GM21576 (cell line): ENCODE measurements at regions not wholly inside any gene's neighbourhood (a gene's known extent, or its start where the extent isn't known, plus 50 kb on each side); places are given as distances from the start of the nearest gene placed in this dataset.
"Not testable (repeated sequence)": the region's sequence is repeated elsewhere in the genome, so short reads cannot be mapped to it uniquely, and the experiment has no call there.

Experiments
- ATAC-seq: cut with Tn5 transposase; IDR thresholded peaks from one replicate; pipeline ENCODE4 v1.9.1; 2021; ENCODE audit warnings: mild to moderate bottlenecking, moderate library complexity; ENCODE audit not compliant: unreplicated experiment

DNA sequence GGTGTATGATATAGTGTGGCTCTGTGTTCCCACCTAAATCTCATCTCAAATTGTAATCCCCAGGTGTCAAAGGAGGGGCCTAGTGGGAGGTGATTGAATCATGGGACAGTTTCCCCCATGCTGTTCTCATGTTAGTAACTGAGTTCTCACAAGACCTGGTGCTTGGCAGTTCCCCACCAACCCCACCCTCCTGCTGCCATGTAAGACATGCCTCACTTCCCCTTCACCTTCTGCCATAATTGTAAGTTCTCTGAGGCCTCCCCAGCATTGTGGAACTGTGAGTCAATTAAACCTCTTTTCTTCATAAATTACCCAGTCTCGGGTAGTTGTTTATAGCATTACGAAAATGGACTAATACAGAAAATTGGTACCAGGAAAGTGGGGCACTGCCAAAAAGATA lies 1705.3 kb downstream of the NCAM2 start:
- ATAC-seq = no peak

DNA sequence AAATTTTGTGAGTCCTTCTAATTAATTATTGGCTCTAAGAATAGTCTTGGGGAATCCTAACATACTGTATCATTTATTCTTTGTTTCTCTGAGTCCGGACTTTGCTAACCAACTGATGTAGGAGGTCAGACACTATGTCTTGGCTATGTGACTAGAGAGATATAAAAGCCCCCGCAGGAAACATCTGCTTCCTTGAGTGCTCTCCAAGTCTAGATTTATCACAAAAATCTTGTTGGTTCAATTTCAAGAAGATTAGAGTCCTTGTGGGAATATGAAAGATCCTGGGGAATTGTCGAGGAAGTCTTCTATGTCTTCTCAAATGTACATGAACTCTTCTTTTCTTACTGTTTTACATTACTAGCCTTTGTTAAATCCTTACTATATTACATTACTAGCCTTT lies 1712.5 kb downstream of the NCAM2 start:
- no peak for ATAC-seq

- no peak for ATAC-seq
Measured at GRCh38 chr21:22711636-22712035, 1713.4 kb downstream of the NCAM2 start.

- ATAC-seq = no peak
Measured at GRCh38 chr21:22725436-22725835, 1727.2 kb downstream of the NCAM2 start.

DNA sequence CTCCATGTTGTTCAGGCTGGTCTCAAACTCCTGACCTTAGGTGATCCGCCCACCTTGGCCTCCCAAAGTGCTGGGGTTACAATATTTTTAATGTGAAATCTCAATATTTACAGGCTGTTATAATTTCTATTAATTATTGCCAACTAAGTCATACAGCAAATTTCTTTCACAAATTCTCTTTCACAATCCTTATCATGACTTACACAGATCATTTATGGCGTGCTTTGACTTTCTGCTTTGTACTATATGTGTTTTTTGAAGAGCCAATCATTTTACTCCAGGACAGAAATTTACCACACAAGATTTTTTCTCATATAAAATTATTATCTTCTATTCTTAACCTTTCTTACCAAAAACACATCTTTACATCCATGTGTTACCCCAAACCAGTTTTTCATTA lies 1729.9 kb downstream of the NCAM2 start:
- ATAC-seq = no peak

DNA sequence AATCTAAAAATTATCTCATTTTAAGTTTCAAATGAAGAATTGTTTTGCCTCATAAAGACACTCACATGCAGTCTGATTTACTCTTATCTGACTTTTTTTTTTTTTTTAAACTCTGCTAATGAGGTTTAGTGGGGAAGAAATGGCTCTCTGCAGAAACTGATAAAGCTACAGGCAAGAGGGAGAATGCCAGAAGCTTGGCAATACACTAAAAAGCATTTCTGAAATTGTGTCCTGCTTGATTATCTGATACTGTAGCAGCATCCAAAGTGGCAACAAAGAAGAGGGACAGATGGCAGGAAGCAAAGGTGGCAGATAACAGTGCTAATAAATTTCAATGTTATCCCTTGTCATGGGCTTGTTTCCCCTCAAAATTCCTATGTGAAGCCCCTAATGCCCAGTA lies 1744.9 kb downstream of the NCAM2 start:
- ATAC-seq = no peak

DNA sequence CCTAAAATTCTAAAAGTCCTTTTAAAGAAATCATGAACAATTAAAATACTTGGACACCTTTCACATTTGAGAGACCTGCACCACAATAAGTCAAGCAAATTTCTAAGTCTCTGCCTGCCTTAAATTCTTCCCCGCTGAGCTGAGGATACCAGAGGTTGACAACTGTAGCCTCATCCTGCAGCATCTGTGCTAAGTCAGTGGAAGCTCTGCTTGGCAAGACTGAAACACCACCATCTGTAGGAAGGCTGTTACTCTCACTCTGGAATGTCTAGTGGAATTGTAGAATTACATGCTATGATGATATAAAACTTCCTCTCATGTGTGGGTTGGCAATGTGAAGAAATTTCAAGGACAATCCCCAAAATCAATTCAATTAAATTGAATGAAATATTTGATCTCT lies 1756.5 kb downstream of the NCAM2 start:
- no peak for ATAC-seq

- no peak for ATAC-seq
Measured at GRCh38 chr21:22758478-22758877, 1760.3 kb downstream of the NCAM2 start.

- ATAC-seq = no peak
Measured at GRCh38 chr21:22762463-22762862, 1764.3 kb downstream of the NCAM2 start.

- ATAC-seq = no peak
Measured at GRCh38 chr21:22763442-22763841, 1765.2 kb downstream of the NCAM2 start.

DNA sequence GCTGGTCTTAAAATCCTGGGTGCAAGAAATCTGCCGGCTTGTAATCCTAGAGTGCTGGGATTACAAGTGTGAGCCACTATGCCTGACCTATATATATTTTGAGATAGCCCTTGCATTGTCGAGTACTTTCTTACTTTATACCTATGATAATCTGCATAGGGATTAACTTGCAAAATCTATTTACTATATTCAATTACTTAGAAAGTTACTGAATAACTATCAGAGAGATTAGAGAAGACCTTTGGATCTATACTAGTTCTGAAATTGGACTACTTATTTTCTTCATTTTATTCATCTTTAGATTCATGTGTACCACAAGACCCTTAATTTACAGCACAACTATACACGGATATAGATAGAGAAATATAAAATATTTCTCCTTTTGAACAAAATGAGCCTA lies 1766.0 kb downstream of the NCAM2 start:
- no peak for ATAC-seq

GRCh38 chr21:22791376-22791775 lies 1793.2 kb downstream of the NCAM2 start:
- no peak for ATAC-seq

GRCh38 chr21:22791986-22792560 lies 1793.9 kb downstream of the NCAM2 start:
- ATAC-seq = peak; percentile 47

DNA sequence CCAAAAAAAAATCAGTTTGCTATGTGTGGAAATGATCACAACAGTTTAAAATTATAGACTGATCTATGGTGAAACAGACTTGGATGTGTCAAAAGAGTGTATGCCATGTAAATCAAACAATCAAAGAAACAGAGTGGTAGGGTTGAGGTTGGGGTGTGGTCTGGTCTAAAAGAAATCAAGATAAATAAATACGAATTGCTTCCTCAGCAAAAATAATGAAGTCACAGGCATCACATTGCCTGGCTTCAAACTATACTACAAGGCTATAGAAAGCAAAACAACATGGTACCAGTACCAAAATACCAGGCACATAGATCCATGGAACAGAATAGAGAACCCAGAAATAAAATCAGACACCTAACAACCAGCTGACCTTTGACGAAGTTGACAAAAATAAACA lies 1796.9 kb downstream of the NCAM2 start:
- ATAC-seq = no peak

GRCh38 chr21:22795644-22796043 lies 1797.4 kb downstream of the NCAM2 start:
- ATAC-seq = no peak

GRCh38 chr21:22796147-22796546 lies 1797.9 kb downstream of the NCAM2 start:
- ATAC-seq = no peak

DNA sequence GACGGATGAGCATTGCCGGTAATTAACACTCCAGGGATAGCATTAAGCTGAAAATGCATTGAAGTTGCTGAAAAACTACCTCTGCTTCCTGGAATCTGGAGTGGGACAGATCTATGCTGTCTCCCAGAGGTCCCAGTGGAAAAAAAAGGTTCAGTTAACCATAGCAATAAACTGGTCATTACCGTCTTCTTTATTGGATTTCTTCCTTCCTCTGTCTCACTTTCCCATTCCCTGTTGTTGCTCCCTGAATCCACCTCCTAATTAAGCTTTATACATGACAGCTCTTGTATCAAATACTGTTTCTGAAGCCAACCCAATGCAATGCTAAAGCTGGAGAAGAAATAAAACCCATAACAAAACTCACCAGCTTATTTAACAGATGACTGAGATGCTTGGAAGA lies 1805.9 kb downstream of the NCAM2 start:
- ATAC-seq = no peak

- ATAC-seq = no peak
Measured at GRCh38 chr21:22806278-22806677, 1808.1 kb downstream of the NCAM2 start.

DNA sequence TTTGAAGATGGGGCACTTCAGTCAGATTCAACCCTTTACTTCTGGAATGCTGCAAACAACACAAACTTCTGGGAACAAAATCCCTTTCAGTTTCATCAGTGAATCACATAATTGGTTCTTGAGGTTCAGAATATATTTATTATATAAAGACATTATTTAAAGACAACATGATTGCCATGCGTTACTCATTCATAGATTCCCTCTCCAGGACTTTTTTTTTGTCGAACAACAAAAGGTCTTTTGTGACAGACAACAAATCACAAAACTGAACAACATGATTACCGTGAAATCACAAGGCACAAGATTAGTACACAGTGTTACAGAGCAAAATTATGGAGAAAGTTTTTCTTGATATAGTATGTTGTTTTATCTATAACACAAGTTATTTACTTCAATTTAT lies 1815.0 kb downstream of the NCAM2 start:
- ATAC-seq = no peak

GRCh38 chr21:22818681-22819485 lies 1820.7 kb downstream of the NCAM2 start:
- ATAC-seq = not testable (repeated sequence)

DNA sequence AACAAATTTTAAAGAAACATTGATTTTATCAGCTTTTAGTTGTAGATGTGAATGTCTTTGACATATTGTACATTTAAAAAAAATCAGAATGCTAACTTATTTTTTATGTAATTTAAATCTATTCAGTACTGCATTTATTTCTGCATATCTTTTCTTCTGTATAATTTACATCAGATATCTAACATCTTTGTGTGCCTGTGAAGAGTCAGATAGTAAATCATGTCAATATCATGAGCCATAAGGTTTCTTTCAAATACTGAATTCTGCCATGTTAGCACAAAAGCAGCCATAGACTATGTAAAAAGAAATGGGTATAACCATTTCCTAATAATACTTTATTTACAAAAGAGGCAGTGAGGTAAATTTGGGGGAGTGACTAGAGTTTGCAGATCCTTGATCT lies 1829.2 kb downstream of the NCAM2 start:
- no peak for ATAC-seq

GRCh38 chr21:22842875-22843274 lies 1844.7 kb downstream of the NCAM2 start:
- ATAC-seq = no peak

- ATAC-seq = no peak
Measured at GRCh38 chr21:22855581-22855980, 1857.4 kb downstream of the NCAM2 start.
